ENCODE measurements at regions not wholly inside any gene's neighbourhood (a gene's known extent, or its start where the extent isn't known, plus 50 kb on each side); places are given as distances from the start of the nearest gene placed in this dataset.

DNA sequence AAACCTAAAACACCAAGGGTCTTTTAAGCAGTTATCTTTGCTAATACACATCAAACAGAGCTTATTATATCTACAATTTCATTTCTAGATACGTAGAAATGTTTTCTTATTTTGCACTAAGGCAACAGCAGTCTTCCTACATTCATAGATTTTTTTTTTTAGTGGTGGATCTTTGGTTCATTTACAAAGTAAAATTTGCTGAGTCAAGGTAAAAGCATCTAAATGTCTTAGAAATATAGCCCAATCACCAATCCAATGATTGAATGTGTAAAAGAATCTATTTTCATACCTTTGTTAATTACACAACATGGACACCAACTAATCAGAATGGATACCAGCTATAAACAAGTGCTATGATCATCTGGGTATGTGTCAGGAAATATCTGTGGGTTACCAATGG, 272.2 kb upstream of the TMPO start:
- TF ChIP-seq, protein P1, sequence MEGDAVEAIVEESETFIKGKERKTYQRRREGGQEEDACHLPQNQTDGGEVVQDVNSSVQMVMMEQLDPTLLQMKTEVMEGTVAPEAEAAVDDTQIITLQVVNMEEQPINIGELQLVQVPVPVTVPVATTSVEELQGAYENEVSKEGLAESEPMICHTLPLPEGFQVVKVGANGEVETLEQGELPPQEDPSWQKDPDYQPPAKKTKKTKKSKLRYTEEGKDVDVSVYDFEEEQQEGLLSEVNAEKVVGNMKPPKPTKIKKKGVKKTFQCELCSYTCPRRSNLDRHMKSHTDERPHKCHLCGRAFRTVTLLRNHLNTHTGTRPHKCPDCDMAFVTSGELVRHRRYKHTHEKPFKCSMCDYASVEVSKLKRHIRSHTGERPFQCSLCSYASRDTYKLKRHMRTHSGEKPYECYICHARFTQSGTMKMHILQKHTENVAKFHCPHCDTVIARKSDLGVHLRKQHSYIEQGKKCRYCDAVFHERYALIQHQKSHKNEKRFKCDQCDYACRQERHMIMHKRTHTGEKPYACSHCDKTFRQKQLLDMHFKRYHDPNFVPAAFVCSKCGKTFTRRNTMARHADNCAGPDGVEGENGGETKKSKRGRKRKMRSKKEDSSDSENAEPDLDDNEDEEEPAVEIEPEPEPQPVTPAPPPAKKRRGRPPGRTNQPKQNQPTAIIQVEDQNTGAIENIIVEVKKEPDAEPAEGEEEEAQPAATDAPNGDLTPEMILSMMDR (IDR thresholded peaks at IDR 0.05): no peak
- no peak for TF ChIP-seq POLR2A (IDR thresholded peaks at IDR 0.05)

Data from Peyer's patch (tissue), 4 donors.